Endothelial cell of umbilical vein (primary cell): ENCODE measurements at regions not wholly inside any gene's neighbourhood (a gene's known extent, or its start where the extent isn't known, plus 50 kb on each side); places are given as distances from the start of the nearest gene placed in this dataset.

ENCODE experiments used
- MYC ChIP-seq: IDR thresholded peaks from one replicate; pipeline ENCODE4 v1.6.1; 2011; ENCODE audit warnings: mild to moderate bottlenecking, low read depth, low read length
- TF ChIP-seq, protein P1 (sequence below), 2 donors: IDR thresholded peaks; 1 replicate in 1 of 2; 2 replicates in 1 of 2; pipeline ENCODE4 v1.5.1; 2011; ENCODE audit warnings: low read length in 2 of 2, mild to moderate bottlenecking in 2 of 2, moderate library complexity in 2 of 2, control low read depth in 1 of 2, inconsistent platforms in 1 of 2, low read depth in 1 of 2; ENCODE audit not compliant: insufficient read depth in 1 of 2; ENCODE audit errors: extremely low read depth in 1 of 2

DNA sequence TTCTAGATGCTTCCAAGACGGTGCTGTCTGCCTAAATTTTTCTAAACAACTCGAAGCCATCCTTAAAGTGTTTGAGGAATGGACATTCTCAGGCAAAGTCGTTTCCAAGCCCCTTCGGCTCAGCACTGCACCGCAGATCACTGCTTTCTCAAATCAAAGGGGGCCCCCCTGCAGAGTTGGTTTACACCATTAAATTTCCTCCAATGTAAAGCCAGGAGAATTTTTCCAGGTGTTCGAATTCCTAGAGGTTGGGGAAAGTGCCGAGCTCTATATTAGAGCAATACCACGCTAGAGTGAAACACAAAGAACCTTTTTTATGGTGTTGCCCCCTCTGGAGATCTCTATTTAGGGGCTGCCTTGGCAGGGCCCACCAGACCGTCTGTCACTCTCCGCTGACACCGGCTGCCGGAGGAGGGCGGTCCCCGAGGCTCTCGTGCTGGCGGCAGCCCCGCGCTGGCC lies 277.9 kb upstream of the NR2F2 start:
- TF ChIP-seq, protein P1, sequence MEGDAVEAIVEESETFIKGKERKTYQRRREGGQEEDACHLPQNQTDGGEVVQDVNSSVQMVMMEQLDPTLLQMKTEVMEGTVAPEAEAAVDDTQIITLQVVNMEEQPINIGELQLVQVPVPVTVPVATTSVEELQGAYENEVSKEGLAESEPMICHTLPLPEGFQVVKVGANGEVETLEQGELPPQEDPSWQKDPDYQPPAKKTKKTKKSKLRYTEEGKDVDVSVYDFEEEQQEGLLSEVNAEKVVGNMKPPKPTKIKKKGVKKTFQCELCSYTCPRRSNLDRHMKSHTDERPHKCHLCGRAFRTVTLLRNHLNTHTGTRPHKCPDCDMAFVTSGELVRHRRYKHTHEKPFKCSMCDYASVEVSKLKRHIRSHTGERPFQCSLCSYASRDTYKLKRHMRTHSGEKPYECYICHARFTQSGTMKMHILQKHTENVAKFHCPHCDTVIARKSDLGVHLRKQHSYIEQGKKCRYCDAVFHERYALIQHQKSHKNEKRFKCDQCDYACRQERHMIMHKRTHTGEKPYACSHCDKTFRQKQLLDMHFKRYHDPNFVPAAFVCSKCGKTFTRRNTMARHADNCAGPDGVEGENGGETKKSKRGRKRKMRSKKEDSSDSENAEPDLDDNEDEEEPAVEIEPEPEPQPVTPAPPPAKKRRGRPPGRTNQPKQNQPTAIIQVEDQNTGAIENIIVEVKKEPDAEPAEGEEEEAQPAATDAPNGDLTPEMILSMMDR (IDR thresholded peaks at IDR 0.05; ENCODE audit: extremely low read depth in 1 of 2, insufficient read depth in 1 of 2, low read depth in 1 of 2, low read length in 2 of 2) = no peak
- TF ChIP-seq MYC = no peak
